Uterus (tissue), 2 donors: ENCODE measurements at regions not wholly inside any gene's neighbourhood (a gene's known extent, or its start where the extent isn't known, plus 50 kb on each side); places are given as distances from the start of the nearest gene placed in this dataset.

Experiments used
- CTCF ChIP-seq, 4 experiments: fragments of 200-600 bp in 2 of 4; fragments of 450-650 bp in 2 of 4; sonication (generic) in 2 of 4; IDR thresholded peaks; one replicate each; pipeline ENCODE4 v1.5.1; 2016 to 2019; ENCODE audit warnings: antibody characterized with exemption in 4 of 4, mild to moderate bottlenecking in 2 of 4, moderate library complexity in 1 of 4
- POLR2A ChIP-seq, 2 donors: fragments of 450-650 bp; IDR thresholded peaks; one replicate each; pipeline ENCODE4 v1.6.1; 2016; ENCODE audit warnings: antibody characterized with exemption in 2 of 2, mild to moderate bottlenecking in 1 of 2, moderate library complexity in 1 of 2

DNA sequence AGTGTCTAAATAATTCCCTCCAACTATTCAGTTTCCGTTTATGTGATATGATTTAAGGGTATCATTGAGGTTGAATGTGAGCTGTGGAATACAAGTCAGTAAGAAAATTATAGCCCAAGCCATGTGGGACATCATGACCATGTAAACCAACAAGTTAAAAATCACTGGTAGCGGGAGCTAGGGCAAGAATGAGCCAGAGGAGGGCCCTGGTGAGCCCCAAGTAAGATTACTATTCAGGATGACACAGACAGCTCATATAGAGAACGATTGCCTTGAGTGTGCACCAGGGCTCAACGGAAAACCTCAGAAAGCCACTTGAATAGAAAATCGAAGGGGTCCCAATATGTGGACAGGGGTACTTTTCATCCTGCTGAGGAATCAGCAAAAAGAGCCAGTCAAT is 87.8 kb upstream of the RBMS1 start:
- TF ChIP-seq CTCF (IDR thresholded peaks at IDR 0.05) (no peak), POLR2A (IDR thresholded peaks at IDR 0.05) (no peak)
